Astrocyte of the spinal cord (primary cell): ENCODE measurements at regions not wholly inside any gene's neighbourhood (a gene's known extent, or its start where the extent isn't known, plus 50 kb on each side); places are given as distances from the start of the nearest gene placed in this dataset.

Experiments
- DNase-seq: peaks from one replicate; pipeline ENCODE4 v3.0.0; 2011; ENCODE audit warnings: low read depth, low spot score
- H3K4me3 ChIP-seq: 2 replicates; pipeline ENCODE4 v1.5.1; 2011; ENCODE audit warnings: low read depth, mild to moderate bottlenecking, low read length, moderate library complexity
- in situ Hi-C: cut with HindIII; loops from 2 replicates; pipeline ENCODE4 v1.10.0; 2017; ENCODE audit warnings: low sequenced_read_pairs
- TF ChIP-seq, protein P1 (sequence below): IDR thresholded peaks from 2 replicates; pipeline ENCODE4 v1.5.1; 2012; ENCODE audit warnings: low read depth, mild to moderate bottlenecking, low read length, inconsistent platforms

DNA sequence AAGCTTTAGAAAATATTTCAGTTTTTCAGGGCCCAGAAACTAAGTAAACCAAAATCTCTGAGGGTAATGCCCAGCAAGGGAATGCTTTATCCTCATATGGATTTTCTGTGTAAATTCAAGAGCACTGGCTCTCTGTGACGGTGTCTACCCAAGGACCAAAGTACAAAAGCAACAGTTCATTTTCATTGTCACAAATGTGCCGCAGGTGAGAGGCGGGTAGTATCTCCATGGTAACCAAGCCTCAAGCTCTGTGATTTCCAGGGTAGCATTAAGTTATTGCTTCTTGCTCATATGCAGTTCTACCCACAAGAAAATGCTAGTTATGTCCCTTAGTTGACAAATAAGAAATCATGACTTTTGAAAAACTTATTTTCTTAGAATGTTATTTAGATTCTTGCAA lies 164.3 kb downstream of the MTRR start:
- no peak overlapping the region for H3K4me3 ChIP-seq
- no peak for DNase-seq
- TF ChIP-seq, protein P1, sequence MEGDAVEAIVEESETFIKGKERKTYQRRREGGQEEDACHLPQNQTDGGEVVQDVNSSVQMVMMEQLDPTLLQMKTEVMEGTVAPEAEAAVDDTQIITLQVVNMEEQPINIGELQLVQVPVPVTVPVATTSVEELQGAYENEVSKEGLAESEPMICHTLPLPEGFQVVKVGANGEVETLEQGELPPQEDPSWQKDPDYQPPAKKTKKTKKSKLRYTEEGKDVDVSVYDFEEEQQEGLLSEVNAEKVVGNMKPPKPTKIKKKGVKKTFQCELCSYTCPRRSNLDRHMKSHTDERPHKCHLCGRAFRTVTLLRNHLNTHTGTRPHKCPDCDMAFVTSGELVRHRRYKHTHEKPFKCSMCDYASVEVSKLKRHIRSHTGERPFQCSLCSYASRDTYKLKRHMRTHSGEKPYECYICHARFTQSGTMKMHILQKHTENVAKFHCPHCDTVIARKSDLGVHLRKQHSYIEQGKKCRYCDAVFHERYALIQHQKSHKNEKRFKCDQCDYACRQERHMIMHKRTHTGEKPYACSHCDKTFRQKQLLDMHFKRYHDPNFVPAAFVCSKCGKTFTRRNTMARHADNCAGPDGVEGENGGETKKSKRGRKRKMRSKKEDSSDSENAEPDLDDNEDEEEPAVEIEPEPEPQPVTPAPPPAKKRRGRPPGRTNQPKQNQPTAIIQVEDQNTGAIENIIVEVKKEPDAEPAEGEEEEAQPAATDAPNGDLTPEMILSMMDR = no peak
- in situ Hi-C loops = no loop called here

DNA sequence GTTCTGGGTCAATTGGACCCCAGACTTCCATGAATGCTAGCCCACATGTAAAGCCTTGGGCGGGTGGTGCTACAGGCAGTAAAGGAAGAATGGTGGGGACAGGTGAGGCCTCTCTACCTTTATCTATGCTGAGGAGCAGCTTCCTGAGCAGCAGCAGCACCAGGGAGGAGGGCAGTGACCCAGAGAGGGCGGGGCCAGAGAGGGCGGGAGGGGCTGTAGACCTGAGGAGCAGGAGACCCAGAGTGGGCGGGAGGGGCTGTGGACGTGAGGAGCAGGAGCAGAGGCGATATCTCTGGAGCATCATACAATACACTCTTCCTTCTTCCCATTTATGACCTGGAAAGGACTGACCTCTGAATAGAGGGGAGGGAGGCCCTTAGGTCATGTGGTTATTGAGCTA lies 165.9 kb downstream of the MTRR start:
- TF ChIP-seq, protein P1 = no peak
- H3K4me3 ChIP-seq = no peak overlapping the region
- no peak for DNase-seq
- in situ Hi-C loops = no loop called here

DNA sequence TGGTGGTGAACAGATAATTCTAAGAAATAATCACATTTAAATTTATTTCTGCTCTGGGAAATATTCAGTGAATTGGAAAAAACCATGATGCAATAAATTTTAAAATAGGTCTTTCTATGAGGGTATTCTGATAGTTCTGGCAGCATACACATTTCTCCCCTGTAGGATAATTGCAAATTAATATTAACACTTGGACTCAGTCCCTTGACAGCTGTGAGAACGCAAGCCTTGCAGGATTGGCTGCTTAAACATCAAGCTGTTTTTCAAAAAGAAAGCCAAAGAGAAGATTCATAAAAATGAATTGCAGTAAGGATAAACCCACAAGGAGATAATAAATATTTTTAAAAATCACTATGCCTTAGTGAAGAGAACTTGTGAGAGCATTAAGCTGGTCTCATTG lies 180.0 kb downstream of the MTRR start:
- TF ChIP-seq, protein P1 = no peak
- in situ Hi-C loops = no loop called here
- DNase-seq = no peak
- H3K4me3 ChIP-seq = no peak overlapping the region

DNA sequence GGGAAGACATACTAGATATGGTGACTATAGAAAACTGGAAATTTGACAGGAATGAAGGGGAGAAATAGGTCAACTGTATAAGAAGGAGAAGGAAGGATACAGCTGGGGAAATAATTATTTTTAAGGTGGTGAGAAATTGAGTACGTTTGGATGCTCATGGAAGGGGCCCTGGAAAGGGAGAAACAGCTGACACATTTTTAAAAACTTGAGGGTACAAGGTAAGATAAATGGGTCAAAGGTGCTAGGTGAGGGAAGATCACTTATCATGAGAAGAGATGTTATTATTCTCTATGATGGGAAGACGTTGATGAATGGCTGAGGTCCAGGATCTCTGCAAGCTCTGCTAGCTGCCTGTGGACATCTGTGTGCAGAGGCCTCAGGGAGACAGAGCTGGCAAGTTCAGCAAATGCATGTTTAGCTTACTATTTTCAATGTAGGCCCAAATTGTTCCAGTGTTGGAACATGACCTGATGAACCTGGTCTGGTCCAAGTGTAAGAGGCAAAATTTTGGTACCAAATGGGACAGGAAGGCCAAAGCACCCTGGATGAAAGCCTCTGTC lies 181.7 kb downstream of the MTRR start:
- no peak for DNase-seq
- in situ Hi-C loops = no loop called here
- no peak overlapping the region for H3K4me3 ChIP-seq
- TF ChIP-seq, protein P1 = no peak

DNA sequence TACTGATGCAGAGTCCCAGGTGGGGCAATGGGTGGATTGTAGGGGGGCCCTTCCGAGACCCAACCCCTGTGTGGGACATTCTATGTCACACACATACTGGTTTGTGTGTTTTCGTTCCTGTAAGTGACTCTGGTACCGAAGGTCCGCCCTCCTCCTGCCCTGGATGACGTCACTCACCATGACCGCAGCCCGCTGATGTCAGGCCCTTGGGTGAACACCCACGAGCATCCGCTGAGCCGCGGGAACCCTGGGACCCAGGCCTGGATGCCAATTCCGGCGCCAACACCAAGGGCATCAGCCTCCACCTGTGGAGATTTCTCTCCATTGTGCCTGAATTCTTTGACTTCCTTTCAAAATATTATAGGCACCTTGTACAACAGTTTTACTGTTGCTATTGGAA lies 184.3 kb downstream of the MTRR start:
- DNase-seq = no peak
- TF ChIP-seq, protein P1 = no peak
- in situ Hi-C loops = no loop called here

DNA sequence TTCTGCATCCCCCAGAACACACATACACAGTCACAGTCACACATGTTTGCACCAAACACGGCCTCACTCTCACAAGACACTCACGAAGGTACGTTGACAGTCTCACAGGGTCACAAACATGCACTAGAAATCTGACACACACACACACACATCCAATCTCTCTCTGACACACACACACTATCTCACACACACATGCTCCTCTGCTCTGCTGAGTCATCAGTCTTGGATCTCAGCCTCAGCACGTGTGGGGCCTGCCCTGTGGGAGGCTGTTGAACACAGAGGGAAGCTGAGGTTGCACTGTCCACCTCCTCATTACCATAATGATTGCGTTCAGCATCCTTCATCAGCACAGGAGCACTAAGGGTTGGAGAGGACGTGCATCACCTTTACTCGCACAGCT lies 188.8 kb downstream of the MTRR start:
- in situ Hi-C loops = no loop called here
- TF ChIP-seq, protein P1 = no peak
- no peak for DNase-seq

More for the DNA sequence above, 184.3 kb downstream of the MTRR start:
- H3K4me3 ChIP-seq = no peak overlapping the region

DNA sequence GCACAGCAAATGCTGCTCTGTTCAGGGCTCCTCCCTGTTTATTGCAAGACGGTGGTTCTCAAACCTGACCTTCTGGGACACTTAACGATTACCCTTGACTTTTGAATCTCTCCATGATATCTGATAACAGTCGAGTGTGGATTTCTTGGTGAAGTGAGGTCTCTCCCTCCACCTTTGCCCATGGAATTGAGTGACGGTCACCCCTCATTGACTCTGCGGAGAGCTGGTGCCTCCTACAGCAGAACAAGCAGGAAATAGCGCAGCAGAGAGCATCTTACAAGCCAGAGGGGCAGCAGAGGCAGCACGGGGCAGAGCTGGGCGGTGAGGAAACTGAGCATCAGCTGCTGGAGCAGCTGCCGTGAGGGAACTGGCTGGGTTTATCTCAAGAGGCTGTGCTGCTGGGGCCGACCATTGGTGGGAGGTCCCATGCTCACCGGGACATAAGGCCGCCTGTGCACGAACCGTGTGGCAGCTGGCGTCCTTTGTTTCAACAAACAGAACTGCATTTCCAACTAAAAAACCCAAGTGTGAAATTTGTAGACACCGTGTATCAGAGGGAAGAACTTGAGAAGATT lies 189.8 kb downstream of the MTRR start:
- DNase-seq = no peak

More for the DNA sequence above, 188.8 kb downstream of the MTRR start:
- no peak overlapping the region for H3K4me3 ChIP-seq

More for the DNA sequence above, 189.8 kb downstream of the MTRR start:
- in situ Hi-C loops = no loop called here
- TF ChIP-seq, protein P1 = no peak
- H3K4me3 ChIP-seq = no peak overlapping the region
